ENCODE measurements at regions not wholly inside any gene's neighbourhood (a gene's known extent, or its start where the extent isn't known, plus 50 kb on each side); places are given as distances from the start of the nearest gene placed in this dataset.

GRCh38 chr13:37313372-37313771 is 207.9 kb upstream of the CSNK1A1L start (continued):
- no peak for TF ChIP-seq EZH2 (IDR thresholded peaks at IDR 0.05)
- TF ChIP-seq SRF (IDR thresholded peaks at IDR 0.05; ENCODE audit: low read depth), result no peak

GRCh38 chr13:37306778-37307544 is 201.5 kb upstream of the CSNK1A1L start:
- Histone ChIP-seq H3K4me2 (ENCODE audit: low read length) (no peak overlapping the region), H3K9me2 (ENCODE audit: insufficient read depth) (no peaks in the 10 kb centered on the region), H3K27ac (ENCODE audit: low read depth, low read length) (no peak overlapping the region), H2AFZ (ENCODE audit: low read depth, low read length, poor library complexity, severe bottlenecking) (no peak overlapping the region), H3K27me3 (ENCODE audit: insufficient read depth, low read length) (no peaks in the 10 kb centered on the region), H3K4me1 (ENCODE audit: control insufficient read depth in 1 of 2, insufficient read depth in 2 of 2, low read length in 2 of 2) (no peaks in the 10 kb centered on the region), H3K9ac (ENCODE audit: low read length) (no peak overlapping the region), H3K36me3 (ENCODE audit: control insufficient read depth in 1 of 2, insufficient read depth in 2 of 2, low read length in 2 of 2) (no peaks in the 10 kb centered on the region), H4K20me1 (ENCODE audit: insufficient read depth) (no peaks in the 10 kb centered on the region), H3K79me2 (ENCODE audit: insufficient read depth, low read length) (no peaks in the 10 kb centered on the region), H3K9me3 (ENCODE audit: control insufficient read depth in 1 of 2, insufficient read depth in 1 of 2, low read depth in 1 of 2, low read length in 2 of 2) (peaks cover 0 to 30% of the 10 kb centered on the region in 2 experiments; a peak in 3 of 4 replicates), H3K4me3 (replicated peaks in 1 of 2; ENCODE audit: low read depth in 1 of 2, low read length in 2 of 2) (no peak overlapping the region)
- no peak for TF ChIP-seq ZNF274 (IDR thresholded peaks at IDR 0.05; ENCODE audit: low read depth, low read length)
- no peak for TF ChIP-seq CBX3 (IDR thresholded peaks at IDR 0.05; ENCODE audit: low read depth)
- TF ChIP-seq SP1 (IDR thresholded peaks at IDR 0.05; ENCODE audit: low read depth), result no peak
- TF ChIP-seq EGR1 (IDR thresholded peaks at IDR 0.05; ENCODE audit: low read depth), result no peak
- no peak for TF ChIP-seq RAD21 (IDR thresholded peaks at IDR 0.05; ENCODE audit: low read depth)
- TF ChIP-seq, protein P1, sequence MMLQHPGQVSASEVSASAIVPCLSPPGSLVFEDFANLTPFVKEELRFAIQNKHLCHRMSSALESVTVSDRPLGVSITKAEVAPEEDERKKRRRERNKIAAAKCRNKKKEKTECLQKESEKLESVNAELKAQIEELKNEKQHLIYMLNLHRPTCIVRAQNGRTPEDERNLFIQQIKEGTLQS (IDR thresholded peaks at IDR 0.05), result no peak
- intact Hi-C loops (cut with micrococcal nuclease), result no loop called here
- CTCF ChIA-PET, result no interaction called here
- DNase-seq (ENCODE audit: low read depth, low spot score) (no peak), ATAC-seq (no peak)
- BruUV-seq (replicated peaks), result no TSS peak
- RAD21 ChIA-PET (ENCODE audit: low non-redundant PET in 1 of 2, low total read pairs in 2 of 2, uncharacterized antibody in 2 of 2, unreplicated experiment in 2 of 2), result no interaction called here
- POLR2A ChIA-PET, result no interaction called here

GRCh38 chr13:37303606-37304005 is 198.1 kb upstream of the CSNK1A1L start:
- Histone ChIP-seq H3K36me3 (ENCODE audit: control insufficient read depth in 1 of 2, insufficient read depth in 2 of 2, low read length in 2 of 2) (no peaks in the 10 kb centered on the region), H3K4me1 (ENCODE audit: control insufficient read depth in 1 of 2, insufficient read depth in 2 of 2, low read length in 2 of 2) (no peaks in the 10 kb centered on the region), H3K79me2 (ENCODE audit: insufficient read depth, low read length) (no peaks in the 10 kb centered on the region), H2AFZ (ENCODE audit: low read depth, low read length, poor library complexity, severe bottlenecking) (no peak overlapping the region), H3K9me2 (ENCODE audit: insufficient read depth) (no peaks in the 10 kb centered on the region), H3K9ac (ENCODE audit: low read length) (no peak overlapping the region), H3K4me3 (replicated peaks in 1 of 2; ENCODE audit: low read depth in 1 of 2, low read length in 2 of 2) (no peak overlapping the region), H3K9me3 (ENCODE audit: control insufficient read depth in 1 of 2, insufficient read depth in 1 of 2, low read depth in 1 of 2, low read length in 2 of 2) (peaks cover 0 to 32% of the 10 kb centered on the region in 2 experiments; a peak in 2 of 4 replicates), H3K27me3 (ENCODE audit: insufficient read depth, low read length) (no peaks in the 10 kb centered on the region), H4K20me1 (ENCODE audit: insufficient read depth) (no peaks in the 10 kb centered on the region), H3K27ac (ENCODE audit: low read depth, low read length) (no peak overlapping the region), H3K4me2 (ENCODE audit: low read length) (no peak overlapping the region)
- intact Hi-C loops (cut with micrococcal nuclease), result no loop called here
- ATAC-seq, result no peak
- BruUV-seq (replicated peaks), result no TSS peak
- ChIA-PET POLR2A (no interaction called here), RAD21 (ENCODE audit: low non-redundant PET in 1 of 2, low total read pairs in 2 of 2, uncharacterized antibody in 2 of 2, unreplicated experiment in 2 of 2) (no interaction called here), CTCF (no interaction called here)
- no peak for DNase-seq (ENCODE audit: low read depth, low spot score)
- TF ChIP-seq CTCF (IDR thresholded peaks at IDR 0.05 in 2 of 3, conservative IDR thresholded peaks at IDR 0.05 in 1 of 3; ENCODE audit: borderline replicate concordance in 1 of 3, insufficient read depth in 1 of 3, low read depth in 2 of 3, low read length in 2 of 3), result no peak
- no peak for TF ChIP-seq ZBTB33 (IDR thresholded peaks at IDR 0.05; ENCODE audit: extremely low read depth, insufficient replicate concordance, low read length)
- TF ChIP-seq CBX3 (IDR thresholded peaks at IDR 0.05; ENCODE audit: low read depth), result no peak
- no peak for TF ChIP-seq EGR1 (IDR thresholded peaks at IDR 0.05; ENCODE audit: low read depth)
- TF ChIP-seq SIN3A (IDR thresholded peaks at IDR 0.05; ENCODE audit: low read depth), result no peak
- TF ChIP-seq ELF1 (IDR thresholded peaks at IDR 0.05; ENCODE audit: borderline replicate concordance, low read depth), result no peak
- no peak for TF ChIP-seq SP1 (IDR thresholded peaks at IDR 0.05; ENCODE audit: low read depth)
- no peak for TF ChIP-seq EZH2 (IDR thresholded peaks at IDR 0.05)
- no peak for TF ChIP-seq ZFX (IDR thresholded peaks at IDR 0.05)
- no peak for TF ChIP-seq RAD21 (IDR thresholded peaks at IDR 0.05; ENCODE audit: low read depth)
- TF ChIP-seq CEBPB (IDR thresholded peaks at IDR 0.05; ENCODE audit: low read depth), result no peak
- TF ChIP-seq ZNF274 (IDR thresholded peaks at IDR 0.05; ENCODE audit: low read depth, low read length), result no peak

Data from HCT116 (cell line).